Stimulated activated CD4-positive, alpha-beta T cell treated with anti-CD3 and anti-CD28 coated beads, Interleukin-12 subunit alpha, Interleukin-12 subunit beta, amount 100 ng/mL, for 4 hours (primary cell): ENCODE measurements at regions not wholly inside any gene's neighbourhood (a gene's known extent, or its start where the extent isn't known, plus 50 kb on each side); places are given as distances from the start of the nearest gene placed in this dataset.

Experiments used
- DNase-seq: peaks from one replicate; pipeline ENCODE4 v3.0.0-alpha.2; 2020

DNA sequence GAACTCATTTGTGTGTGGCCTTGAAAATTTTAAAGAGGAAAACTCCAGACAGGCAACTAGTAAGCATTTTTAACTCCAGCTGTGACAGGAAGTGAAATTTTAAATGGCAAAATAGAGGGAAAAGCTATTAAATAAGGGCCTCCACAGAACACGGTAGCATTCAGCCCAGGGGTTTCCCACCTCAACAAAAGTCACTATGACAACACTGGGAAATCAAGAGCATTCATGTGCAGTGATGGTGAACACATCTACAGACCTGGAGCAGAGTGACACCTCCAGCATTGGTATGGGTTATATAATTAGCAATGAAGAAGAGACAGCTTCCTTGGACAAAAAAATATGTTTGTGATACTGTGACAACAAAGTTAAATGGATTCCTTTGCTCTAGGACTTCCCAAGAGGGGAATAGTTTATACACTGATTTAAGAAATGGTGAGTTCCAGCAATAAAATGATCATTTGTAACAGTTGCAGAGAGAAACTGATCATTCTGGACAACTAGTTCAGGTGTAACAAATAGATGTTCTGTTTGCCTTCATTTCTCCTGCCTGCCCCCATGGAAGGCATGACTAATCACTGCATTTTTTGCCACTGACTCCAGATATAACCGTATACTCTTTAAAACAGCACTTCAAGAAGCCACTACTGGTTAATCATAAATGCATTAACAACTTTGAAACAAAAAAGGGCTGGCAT is 93.3 kb upstream of the SLC44A1 start:
- DNase-seq, result no peak

DNA sequence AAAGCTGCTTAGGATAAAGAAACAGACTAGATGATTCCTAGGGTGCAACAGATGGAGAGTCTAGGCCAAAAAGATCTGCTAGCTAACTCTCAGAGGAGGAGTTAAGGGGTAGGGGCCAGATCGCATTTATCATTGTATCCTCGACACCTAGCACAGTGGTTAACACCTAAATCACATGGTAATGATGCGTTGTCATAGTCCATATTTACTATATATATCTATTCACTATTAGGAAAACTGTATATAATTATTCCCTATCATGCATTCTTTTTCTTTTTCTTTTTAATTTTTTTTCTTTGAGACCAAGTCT is 92.8 kb upstream of the SLC44A1 start:
- DNase-seq, result no peak

DNA sequence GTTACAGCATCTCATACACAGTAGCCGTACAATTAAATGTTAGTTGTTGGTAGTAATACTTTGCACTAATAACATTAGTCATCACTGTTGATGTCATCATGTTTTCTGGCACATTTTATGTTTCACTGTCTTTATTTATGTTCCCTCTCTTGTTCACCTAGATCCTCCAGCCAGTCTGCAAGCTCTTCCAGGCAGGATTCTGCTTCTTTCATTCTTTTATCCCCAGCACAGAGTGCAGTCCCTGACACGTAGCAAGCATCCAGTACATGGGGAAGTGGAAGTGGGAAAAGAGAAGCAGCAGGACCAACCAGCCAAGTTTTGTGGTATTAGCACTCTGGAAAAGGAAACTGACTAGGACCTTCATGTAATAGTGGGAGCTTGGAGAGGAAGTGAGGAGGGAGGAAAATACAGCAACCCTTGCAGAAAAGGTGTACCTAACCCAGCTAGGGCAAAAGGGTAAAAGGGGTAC is 89.7 kb upstream of the SLC44A1 start:
- DNase-seq, result no peak

DNA sequence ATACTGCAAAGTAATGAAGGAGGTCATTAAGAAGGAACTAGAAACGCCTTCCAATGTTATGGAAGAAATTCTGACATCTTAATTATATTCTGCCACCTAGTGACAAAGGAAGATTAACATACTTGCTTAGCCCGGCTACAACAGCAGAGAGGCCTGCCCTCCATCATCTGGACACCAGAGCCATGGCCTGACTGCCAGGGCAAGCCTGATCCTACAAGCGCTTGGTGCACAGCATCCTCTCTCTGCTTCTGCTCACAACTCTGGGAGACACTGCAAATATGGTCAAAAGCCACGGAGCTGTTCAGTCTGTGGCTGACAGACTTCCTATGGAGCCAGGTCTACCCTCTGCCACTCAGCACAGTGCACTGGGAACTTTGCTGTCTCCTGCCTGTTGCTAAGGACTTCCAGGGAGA is 87.3 kb upstream of the SLC44A1 start:
- peak; percentile 4 for DNase-seq

DNA sequence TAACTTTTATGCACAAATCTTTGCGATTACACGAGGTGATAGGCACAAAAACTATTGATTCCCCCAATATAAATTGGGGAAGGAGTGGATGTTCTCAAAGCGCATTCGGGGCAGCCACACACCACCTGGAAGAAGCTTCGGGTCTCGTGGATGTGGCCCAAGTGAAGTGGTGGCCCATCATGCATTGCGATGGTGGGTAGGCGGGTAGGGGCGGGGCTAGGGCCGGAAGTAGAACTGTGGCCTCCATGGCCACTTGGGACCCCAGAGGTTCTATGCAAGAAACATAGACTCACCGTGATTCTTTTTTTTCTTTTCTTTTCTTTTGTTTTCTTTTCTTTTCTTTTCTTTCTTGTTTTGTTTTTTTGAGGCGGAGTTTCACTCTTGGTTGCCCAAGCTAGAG is 86.4 kb upstream of the SLC44A1 start:
- no peak for DNase-seq

DNA sequence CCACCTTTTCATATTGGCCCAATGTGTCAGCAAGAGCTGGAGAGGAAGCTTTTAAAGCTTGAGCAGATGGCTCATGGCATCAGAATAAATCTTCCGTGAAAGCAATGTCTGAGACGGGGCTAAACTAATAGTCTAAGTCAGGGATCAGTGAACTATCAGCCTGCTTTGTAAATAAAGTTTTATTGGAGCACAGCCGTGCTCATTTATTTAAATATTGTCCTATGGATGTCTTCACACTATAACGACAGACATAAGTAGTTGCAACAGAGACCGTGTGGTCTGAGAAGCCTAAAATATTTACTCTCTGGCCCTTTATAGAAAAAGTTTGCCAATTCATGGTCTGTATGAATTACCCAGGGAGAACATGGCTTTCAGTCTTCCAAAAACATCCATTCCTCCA is 85.6 kb upstream of the SLC44A1 start:
- no peak for DNase-seq

DNA sequence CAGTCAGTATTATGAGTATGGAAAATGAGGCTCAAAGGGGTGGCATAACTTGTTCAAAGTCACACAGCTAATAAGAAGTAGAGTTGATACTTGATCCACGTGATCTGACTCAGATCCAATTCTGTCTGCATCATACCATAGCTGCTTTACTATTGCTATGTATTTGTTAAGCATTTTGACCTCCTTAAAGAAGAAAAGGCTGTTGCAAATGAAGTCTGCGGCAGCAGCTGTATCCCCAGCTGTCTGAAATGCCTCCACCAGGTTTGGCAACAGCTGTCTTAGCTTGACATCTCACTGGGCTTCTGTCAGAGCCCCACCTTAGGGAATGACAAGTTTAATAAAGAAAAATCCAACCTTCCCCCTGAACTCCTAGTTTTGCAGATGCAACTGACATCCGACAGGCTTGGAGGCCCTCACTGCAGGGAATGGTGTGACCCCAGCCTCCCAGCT is 75.6 kb upstream of the SLC44A1 start:
- DNase-seq, result no peak

DNA sequence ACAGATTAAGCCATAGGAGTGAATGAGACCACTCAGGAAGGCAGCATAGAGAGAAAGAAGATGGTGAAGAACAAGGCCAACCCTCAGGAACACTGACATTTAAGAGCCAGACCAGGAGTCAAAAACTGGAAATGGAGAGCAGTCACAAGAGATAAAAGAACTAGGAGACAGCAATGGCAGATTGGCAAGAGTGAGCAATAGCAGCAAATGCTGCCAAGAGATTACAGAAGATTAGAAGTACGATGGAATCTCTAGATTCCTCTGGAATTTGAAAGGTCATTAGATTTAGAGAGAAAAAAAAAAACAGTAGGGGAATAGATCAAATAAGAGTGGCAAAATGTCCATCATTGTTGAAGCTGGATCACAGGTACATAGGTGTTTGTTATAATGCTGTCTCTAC is 73.4 kb upstream of the SLC44A1 start:
- DNase-seq, result no peak

DNA sequence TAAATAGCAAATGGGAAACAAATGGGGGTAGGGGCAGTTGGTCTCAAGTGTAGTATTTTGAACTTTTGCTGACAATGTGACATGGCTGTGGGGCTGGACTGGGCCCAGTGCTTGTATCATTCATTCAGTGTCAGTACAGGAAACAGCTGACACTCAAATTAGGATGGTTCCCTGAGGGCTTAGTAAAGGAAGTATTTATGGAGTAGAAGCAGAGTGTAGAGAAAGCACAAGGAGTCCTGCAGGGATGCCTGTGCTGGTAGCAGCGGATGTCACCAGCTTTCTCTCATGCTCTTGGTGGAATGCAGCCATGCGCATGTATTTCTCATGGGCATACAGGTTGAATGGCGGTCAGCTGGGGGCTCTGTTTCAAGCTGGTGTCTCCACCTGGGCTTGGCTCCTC is 72.9 kb upstream of the SLC44A1 start:
- DNase-seq, result no peak

DNA sequence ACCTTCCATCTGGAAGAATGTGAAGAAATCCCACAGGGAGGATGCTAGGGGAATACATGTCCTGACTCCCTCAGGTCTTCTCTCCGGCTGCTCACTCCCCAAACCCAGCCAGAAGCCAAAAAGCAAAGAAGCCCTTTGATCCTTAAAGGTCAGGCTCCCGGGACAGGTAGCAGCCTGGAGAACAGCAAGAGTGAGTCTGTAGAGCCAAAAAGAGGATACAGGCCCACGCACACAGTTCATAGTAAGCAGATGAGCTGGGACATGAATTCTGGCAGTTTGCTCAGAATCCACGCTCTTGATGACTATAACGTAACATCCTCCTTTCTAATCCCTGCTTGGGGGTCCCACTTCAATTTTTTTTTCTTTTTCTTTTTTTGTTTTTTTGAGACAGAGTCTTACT is 72.0 kb upstream of the SLC44A1 start:
- no peak for DNase-seq

DNA sequence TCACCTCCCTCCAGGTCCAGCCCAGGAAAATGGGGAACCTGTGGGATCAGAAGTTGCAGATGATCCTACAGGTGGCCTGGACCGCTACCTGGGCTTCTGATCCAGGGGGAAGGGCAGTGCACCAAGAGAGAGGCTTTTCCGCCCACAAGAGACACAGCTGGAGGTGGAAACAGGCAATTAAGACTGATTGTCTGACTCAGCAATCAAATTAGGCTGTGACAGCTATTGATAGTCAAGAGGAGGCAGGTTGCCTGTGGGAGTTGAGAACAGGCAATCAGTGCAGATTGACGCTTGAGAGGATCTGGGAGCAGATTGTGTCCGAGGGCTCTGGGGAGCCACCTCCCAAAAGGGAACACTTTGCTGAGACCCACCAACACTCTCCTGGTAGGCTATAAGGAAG is 71.1 kb upstream of the SLC44A1 start:
- DNase-seq, result no peak

DNA sequence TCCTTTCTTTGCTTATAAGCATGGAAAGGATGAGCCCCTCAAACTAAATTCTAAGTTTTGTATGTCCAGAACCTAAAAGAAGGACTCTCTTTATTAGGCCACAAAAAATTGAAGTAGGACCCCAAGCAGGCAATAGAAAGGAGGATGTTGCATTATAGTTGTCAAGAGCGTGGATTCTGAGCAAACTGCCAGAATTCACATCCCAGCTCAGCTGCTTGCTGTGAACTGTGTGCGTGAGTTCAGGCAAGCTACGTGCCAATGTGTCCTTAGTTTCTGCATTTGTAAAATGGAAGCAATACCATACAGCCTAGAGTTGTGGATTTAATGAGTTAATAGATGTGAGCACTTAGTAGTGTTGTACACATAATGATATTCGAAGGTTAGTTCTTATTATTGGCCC is 70.6 kb upstream of the SLC44A1 start:
- no peak for DNase-seq

DNA sequence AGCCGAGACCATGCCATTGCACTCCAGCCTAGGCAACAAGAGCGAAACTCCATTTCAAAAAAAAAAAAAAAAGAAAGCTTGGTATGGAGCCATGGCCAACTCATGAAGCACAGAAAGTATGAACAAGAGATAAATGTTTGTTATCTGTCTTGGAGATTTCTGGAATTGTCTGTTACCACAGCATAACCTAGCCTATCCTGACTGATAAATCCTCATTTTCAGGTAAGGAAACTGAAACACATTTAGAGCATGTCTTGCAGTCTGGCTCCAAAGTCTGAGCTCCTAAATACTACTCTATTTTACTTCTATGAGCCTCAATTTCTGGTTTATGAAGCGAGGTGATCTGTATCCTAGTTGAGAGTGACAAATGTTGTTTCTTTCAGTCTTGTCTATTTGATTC is 68.3 kb upstream of the SLC44A1 start:
- no peak for DNase-seq

DNA sequence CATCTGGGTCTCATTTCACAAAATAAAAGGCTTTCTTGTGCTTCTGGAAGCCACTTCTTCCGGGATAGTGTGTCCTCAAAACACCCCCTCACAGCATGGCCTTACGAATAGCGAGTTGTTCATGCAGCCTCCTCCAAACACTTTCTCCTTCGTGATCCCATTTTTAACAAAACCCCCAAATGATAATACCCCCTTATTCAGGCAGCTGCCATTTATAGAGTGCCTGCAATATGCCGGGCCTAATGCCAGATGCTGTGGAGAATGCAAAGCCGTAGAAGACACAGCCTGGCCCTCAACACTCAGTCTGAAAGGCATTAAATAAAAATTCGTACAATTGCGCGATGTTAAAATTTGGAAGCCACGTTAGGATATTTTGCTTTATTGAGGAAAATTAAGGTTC is 66.4 kb upstream of the SLC44A1 start:
- no peak for DNase-seq

DNA sequence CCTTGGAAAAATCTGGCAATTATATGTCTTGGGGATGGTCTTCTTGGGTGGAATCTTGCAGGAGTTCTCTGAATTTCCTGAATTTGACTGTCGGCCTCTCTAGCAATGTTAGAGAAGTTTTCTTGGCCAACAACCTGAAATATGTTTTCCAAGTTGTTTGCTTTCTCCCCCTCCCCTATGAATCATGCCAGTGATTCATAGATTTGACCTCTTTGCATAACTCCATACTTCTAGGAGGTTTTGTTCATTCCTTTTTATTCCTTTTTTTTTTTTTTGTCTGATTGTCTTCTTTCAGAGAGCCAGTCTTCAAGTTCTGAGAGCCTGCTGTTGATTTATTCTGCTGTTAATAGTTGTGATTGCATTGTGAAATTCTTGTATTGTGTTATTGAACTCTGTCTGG is 56.7 kb upstream of the SLC44A1 start:
- no peak for DNase-seq

DNA sequence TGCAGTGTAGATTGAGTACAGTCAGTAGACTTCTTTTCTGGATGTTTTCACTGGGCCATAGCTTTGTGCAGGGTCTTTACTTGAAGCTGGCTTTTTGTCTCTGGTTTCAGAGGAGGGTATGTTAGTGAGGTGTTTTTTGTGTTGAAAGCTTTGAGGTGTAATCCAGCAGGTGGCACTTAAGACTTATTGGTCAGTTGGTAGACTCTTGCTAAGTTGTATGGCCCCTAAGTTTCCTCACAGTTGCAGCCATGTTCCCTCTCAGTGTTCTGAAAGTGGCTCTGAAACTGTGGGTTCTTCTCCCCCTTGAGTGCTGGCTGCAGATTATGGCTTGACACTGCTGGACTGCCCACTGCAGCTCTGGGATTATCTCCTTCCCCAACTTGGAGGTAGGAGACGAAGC is 55.7 kb upstream of the SLC44A1 start:
- DNase-seq, result no peak

DNA sequence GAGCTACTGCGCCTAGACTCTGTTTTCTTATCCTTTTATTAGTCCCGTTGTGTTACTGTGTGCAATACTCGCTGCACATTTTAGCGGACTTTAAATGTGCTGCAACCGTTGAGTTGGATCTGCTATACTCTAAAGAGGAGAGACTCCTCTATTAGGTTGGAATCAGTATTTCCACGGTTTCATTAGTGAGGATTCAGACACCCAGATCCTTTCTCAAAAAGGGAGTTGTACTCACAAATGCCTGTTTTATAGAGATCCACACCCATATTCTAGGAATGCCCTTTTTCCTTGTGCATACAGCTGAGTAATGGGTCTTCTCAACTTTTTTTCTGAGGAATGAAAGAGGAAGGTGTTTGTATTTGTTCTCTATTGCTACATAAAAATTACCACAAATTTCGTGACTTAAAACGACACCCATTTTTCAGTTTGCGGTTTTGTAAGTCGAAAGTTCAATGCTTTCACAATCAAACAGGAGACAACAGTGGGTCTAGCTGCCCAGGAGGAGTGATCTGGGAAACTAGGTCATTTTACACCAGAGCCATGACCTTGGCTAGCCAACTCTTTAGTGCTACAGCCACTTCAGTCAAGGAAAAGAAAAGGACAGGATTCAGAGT is 52.8 kb upstream of the SLC44A1 start:
- DNase-seq, result no peak

DNA sequence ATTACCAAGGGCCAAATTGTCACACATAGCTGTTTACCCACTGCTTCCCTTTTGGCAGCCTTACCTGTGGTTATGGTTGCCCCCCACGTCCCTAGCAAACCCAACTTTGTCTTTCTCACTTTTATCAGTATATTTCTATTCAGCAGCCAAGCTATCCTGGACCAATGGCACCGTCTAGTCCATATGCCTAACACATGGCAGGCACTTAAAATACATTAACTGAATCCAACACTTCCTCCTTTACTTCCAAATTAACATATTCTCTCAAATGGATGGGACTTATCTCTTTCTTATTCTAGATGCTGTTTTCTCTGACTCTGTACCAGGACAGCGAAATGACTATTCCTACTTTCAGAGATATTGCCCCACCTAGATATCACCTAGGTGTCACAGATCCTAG is 50.9 kb upstream of the SLC44A1 start:
- DNase-seq, result no peak

DNA sequence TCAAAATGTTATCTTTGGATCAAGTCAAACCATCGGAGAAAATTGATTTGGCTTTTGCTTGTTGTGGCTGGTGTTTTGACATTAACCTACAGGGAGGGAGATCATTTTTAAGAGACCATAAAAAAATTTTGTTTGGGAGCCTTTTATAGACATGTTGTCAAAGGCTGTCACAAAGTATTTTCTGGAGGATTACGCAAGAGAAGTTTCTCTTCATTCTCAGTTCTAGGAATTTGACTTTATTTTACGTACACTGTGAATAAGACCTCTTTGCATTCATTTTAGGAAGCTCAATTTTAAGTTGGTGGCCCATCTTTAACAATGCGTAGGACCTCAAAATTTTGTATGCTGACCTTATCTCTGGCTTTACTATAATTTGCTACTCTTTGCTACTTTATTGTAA is 50.2 kb upstream of the SLC44A1 start:
- DNase-seq, result no peak
